K562 (cell line): ENCODE measurements at regions not wholly inside any gene's neighbourhood (a gene's known extent, or its start where the extent isn't known, plus 50 kb on each side); places are given as distances from the start of the nearest gene placed in this dataset.

ENCODE experiments used
- ATAC-seq: fragments of 200-7000 bp; cut with Tn5 transposase; 3 replicates; pipeline ENCODE4 v1.9.1; 2020; ENCODE audit warnings: moderate library complexity
- BruUV-seq: library from RNA; stranded (reverse); fragments of 400-500 nt; replicated peaks from 2 replicates; lab custom pipeline; 2021; lab: Mats Ljungman, UMichigan
- CTCF ChIA-PET: fragments of 300-600 bp; formaldehyde crosslinking; extraction: SDS; loops from one replicate; lab custom pipeline; 2021; ENCODE audit warnings: low intra/inter-chr PET ratio; lab: Yijun Ruan, JAX
- POLR2A ChIA-PET: fragments of 300-600, 350-650 bp; sonication (Branson Sonifier 250); formaldehyde crosslinking; extraction: SDS; loops from one replicate; lab custom pipeline; 2021; ENCODE audit warnings: antibody characterized with exemption, inconsistent platforms; lab: Yijun Ruan, JAX
- DNase-seq, 4 experiments: peaks; one replicate each; pipeline versions ENCODE4 v3.0.0 to v3.0.0-alpha.2; 2011 to 2018; ENCODE audit warnings: low spot score in 3 of 4, mixed read lengths in 3 of 4; ENCODE audit errors: extremely low read depth in 1 of 4
- FAIRE-seq: peaks from 2 replicates; lab custom pipeline; 2011; peaks lifted over from hg19 to GRCh38; lab: Jason Lieb, UNC
- H2AFZ ChIP-seq: 2 replicates; pipeline ENCODE4 v1.6.0; 2011; ENCODE audit warnings: low read depth, low read length, control low read depth, inconsistent platforms
- H3K27ac ChIP-seq: fragments of 200-600 bp; 3 replicates; pipeline ENCODE4 v1.8.0; 2011; ENCODE audit warnings: low read depth, mild to moderate bottlenecking, control low read depth, inconsistent platforms, low read length, moderate library complexity, mixed read lengths; ENCODE audit errors: extremely low read depth
- H3K27me3 ChIP-seq, 2 experiments: fragments of 300-600 bp in 1 of 2; 2 replicates in 1 of 2; 3 replicates in 1 of 2; pipeline versions ENCODE4 v1.6.0 to v1.8.0; 2011; ENCODE audit warnings: inconsistent platforms in 2 of 2, low read length in 2 of 2, mild to moderate bottlenecking in 1 of 2, mixed read lengths in 1 of 2, moderate library complexity in 1 of 2; ENCODE audit not compliant: control insufficient read depth in 2 of 2, insufficient read depth in 2 of 2
- H3K36me3 ChIP-seq: fragments of 300-600 bp; 3 replicates; pipeline ENCODE4 v1.8.0; 2011; ENCODE audit warnings: mild to moderate bottlenecking, low read length, inconsistent platforms; ENCODE audit not compliant: control insufficient read depth, insufficient read depth
- H3K4me1 ChIP-seq, 2 experiments: fragments of 200-600 bp in 1 of 2; replicated peaks in 1 of 2; 2 replicates in 1 of 2; 3 replicates in 1 of 2; pipeline versions ENCODE4 v1.5.1 to v1.8.0; 2011; ENCODE audit warnings: inconsistent platforms in 2 of 2, low read length in 2 of 2, mild to moderate bottlenecking in 1 of 2, mixed read lengths in 1 of 2, moderate library complexity in 1 of 2; ENCODE audit not compliant: control insufficient read depth in 2 of 2, insufficient read depth in 2 of 2
- H3K4me2 ChIP-seq: 2 replicates; pipeline ENCODE4 v1.6.1; 2011; ENCODE audit warnings: low read length, control low read depth, inconsistent platforms, mixed read lengths; ENCODE audit not compliant: insufficient read depth
- H3K4me3 ChIP-seq: fragments of 200-600 bp; sonication (generic), shearing (Covaris generic); 2 replicates; pipeline ENCODE4 v1.5.1; 2016; ENCODE audit warnings: control low read depth, inconsistent platforms
- H3K79me2 ChIP-seq: fragments of 200-600 bp; 3 replicates; pipeline ENCODE4 v1.8.0; 2011; ENCODE audit warnings: low read length, inconsistent platforms; ENCODE audit not compliant: control insufficient read depth, insufficient read depth
- H3K9ac ChIP-seq, 2 experiments: 2 replicates each; pipeline versions ENCODE4 v1.6.0 to v1.6.1; 2011; ENCODE audit warnings: low read depth in 2 of 2, low read length in 2 of 2, control low read depth in 1 of 2, inconsistent platforms in 1 of 2, mild to moderate bottlenecking in 1 of 2, mixed read lengths in 1 of 2; ENCODE audit not compliant: insufficient read depth in 1 of 2
- H3K9me1 ChIP-seq: one replicate; pipeline ENCODE4 v1.6.0; 2011; ENCODE audit warnings: inconsistent platforms, mild to moderate bottlenecking, low read length, moderate library complexity; ENCODE audit not compliant: control insufficient read depth, insufficient read depth
- H3K9me3 ChIP-seq: replicated peaks from 2 replicates; pipeline ENCODE4 v1.5.1; 2011; ENCODE audit warnings: low read depth, low read length, inconsistent platforms; ENCODE audit not compliant: control insufficient read depth, insufficient read depth
- H4K20me1 ChIP-seq: replicated peaks from 2 replicates; pipeline ENCODE4 v1.6.1; 2011; ENCODE audit warnings: low read length, inconsistent platforms, mixed read lengths; ENCODE audit not compliant: control insufficient read depth, insufficient read depth
- CXXC5 ChIP-seq: fragments of 250-450 bp; sonication (Bioruptor Pico); IDR thresholded peaks from 2 replicates; pipeline ENCODE4 v1.8.0; 2022; ENCODE audit warnings: inconsistent platforms, mild to moderate bottlenecking, moderate library complexity
- E2F3 ChIP-seq: fragments of 250-450 bp; sonication (Bioruptor Pico); IDR thresholded peaks from 2 replicates; pipeline ENCODE4 v1.4.0; 2020; ENCODE audit warnings: mild to moderate bottlenecking
- EP300 ChIP-seq: IDR thresholded peaks from 2 replicates; pipeline ENCODE4 v1.6.1; 2012; ENCODE audit warnings: low read length, improper control_type of control experiment
- GATA2 ChIP-seq: sonication (generic); formaldehyde crosslinking; IDR thresholded peaks from 2 replicates; pipeline ENCODE4 v1.4.0; 2020; ENCODE audit warnings: mild to moderate bottlenecking, missing genetic modification reagents
- JUND ChIP-seq, 2 experiments: IDR thresholded peaks; 2 replicates in 1 of 2; 3 replicates in 1 of 2; pipeline ENCODE4 v1.6.1; 2011; ENCODE audit warnings: borderline replicate concordance in 2 of 2, low read depth in 2 of 2, low read length in 2 of 2, improper control_type of control experiment in 1 of 2, missing biosample characterization in 1 of 2, missing genetic modification characterization in 1 of 2, missing genetic modification reagents in 1 of 2
- KDM1A ChIP-seq, 2 experiments: fragments of 450-650 bp; IDR thresholded peaks; 2 replicates each; pipeline ENCODE4 v1.6.1; 2016; ENCODE audit warnings: mild to moderate bottlenecking in 2 of 2
- POLR2G ChIP-seq: fragments of 200-400 bp; formaldehyde crosslinking; IDR thresholded peaks from 2 replicates; pipeline ENCODE4 v1.6.1; 2017; ENCODE audit warnings: low read depth, mild to moderate bottlenecking, antibody characterized with exemption, low read length, moderate library complexity
- SMARCA5 ChIP-seq: fragments of 450-650 bp; IDR thresholded peaks from 2 replicates; pipeline ENCODE4 v1.6.1; 2016
- SMARCE1 ChIP-seq: fragments of 450-650 bp; IDR thresholded peaks from 2 replicates; pipeline ENCODE4 v1.7.1; 2016; ENCODE audit warnings: mild to moderate bottlenecking
- TCF7L2 ChIP-seq: fragments of 150-350 bp; IDR thresholded peaks from 2 replicates; pipeline ENCODE4 v1.6.1; 2016; ENCODE audit warnings: low read depth, mild to moderate bottlenecking, low read length, moderate library complexity
- YY1 ChIP-seq, 3 experiments: IDR thresholded peaks; 2 replicates each; pipeline ENCODE4 v1.6.1; 2011; ENCODE audit warnings: low read length in 2 of 3, mild to moderate bottlenecking in 2 of 3, moderate library complexity in 2 of 3, borderline replicate concordance in 1 of 3, control low read depth in 1 of 3, low read depth in 1 of 3; ENCODE audit not compliant: insufficient read depth in 3 of 3, insufficient replicate concordance in 2 of 3, control insufficient read depth in 1 of 3, insufficient read length in 1 of 3; ENCODE audit errors: extremely low read depth in 1 of 3
- ZNF124 ChIP-seq: sonication (generic); formaldehyde crosslinking; IDR thresholded peaks from 2 replicates; pipeline ENCODE4 v1.8.1; 2022; ENCODE audit warnings: missing genetic modification reagents
- ZZZ3 ChIP-seq: fragments of 450-650 bp; IDR thresholded peaks from 2 replicates; pipeline ENCODE4 v1.6.1; 2016; ENCODE audit warnings: antibody characterized with exemption, mild to moderate bottlenecking, moderate library complexity
- WGBS: fragments of 100-300 bp; shearing (Covaris generic); methylation state at CpG from one replicate; pipeline ENCODE4 v1.1.6; 2016; ENCODE audit warnings: low coverage, mixed read lengths; ENCODE audit not compliant: insufficient coverage; ENCODE audit errors: missing lambda C conversion rate; 5-methylcytosine and 5-hydroxymethylcytosine counted together
- in situ Hi-C: fragments of 300-500 bp; cut with MboI; formaldehyde crosslinking; loops from 4 replicates; pipeline ENCODE4 v1.15.0; 2018; ENCODE audit warnings: inconsistent platforms, mixed read lengths
- intact Hi-C: fragments of 100-400 bp; cut with micrococcal nuclease; formaldehyde crosslinking; loops from 2 replicates; pipeline ENCODE4 v1.14.2; 2022
- TF ChIP-seq, protein P1 (sequence below): sonication (generic); formaldehyde crosslinking; IDR thresholded peaks from 2 replicates; pipeline ENCODE4 v1.8.1; 2023; ENCODE audit warnings: mild to moderate bottlenecking, missing genetic modification reagents, moderate library complexity
- TF ChIP-seq, protein P2 (sequence below): fragments of 250-450 bp; sonication (Bioruptor Pico); IDR thresholded peaks from 2 replicates; pipeline ENCODE4 v1.8.0; 2021; ENCODE audit warnings: borderline replicate concordance, mild to moderate bottlenecking, moderate library complexity; ENCODE audit not compliant: poor library complexity, severe bottlenecking

DNA sequence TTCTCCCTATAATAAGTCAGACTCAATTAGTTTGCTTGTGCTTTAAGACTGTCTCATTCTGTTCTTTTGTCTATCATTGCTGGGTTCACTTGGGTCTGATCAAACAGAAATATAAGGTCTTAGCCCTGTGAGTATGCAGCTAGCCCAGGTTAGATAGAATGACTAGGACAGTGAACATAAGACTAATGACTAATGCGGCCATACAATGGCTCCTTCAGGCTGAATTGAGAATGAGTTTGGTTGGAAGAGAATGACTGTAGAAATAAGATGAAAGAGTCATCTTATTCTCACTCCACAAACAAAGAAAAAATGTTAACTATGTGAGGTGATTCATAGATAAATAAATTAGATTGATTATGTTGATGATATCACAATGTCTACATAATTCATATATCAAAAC is 50.1 kb upstream of the OBI1 start:
- no peak for DNase-seq
- ChIA-PET POLR2A (no interaction called here), CTCF (no interaction called here)
- Histone ChIP-seq H3K9ac (no peak overlapping the region), H3K4me1 (no peaks in the 10 kb centered on the region), H4K20me1 (no peaks in the 10 kb centered on the region), H3K4me2 (no peak overlapping the region), H3K36me3 (no peaks in the 10 kb centered on the region), H3K27me3 (no peaks in the 10 kb centered on the region), H3K9me3 (no peaks in the 10 kb centered on the region), H2AFZ (no peak overlapping the region), H3K79me2 (no peaks in the 10 kb centered on the region), H3K9me1 (no peaks in the 10 kb centered on the region)
- no TSS peak for BruUV-seq
- in situ Hi-C loops (no loop called here), intact Hi-C loops (loop anchor here (10.0 kb wide), 1 partner anchor 394 kb away; no protein-coding TSS in a partner anchor)
- ATAC-seq: no peak
- 0% methylated on average over 1 of the region's 1 CpG for WGBS
- no peak for FAIRE-seq
- no peak for TF ChIP-seq ZZZ3
- no peak for TF ChIP-seq SMARCE1
- no peak for TF ChIP-seq JUND (IDR thresholded peaks at IDR 0.05; ENCODE audit: borderline replicate concordance, low read depth, low read length)
- no peak for TF ChIP-seq JUND (tag; IDR thresholded peaks at IDR 0.05; ENCODE audit: borderline replicate concordance, low read depth, low read length)
- no peak for TF ChIP-seq KDM1A (IDR thresholded peaks at IDR 0.05)
- no peak for TF ChIP-seq SMARCA5
- TF ChIP-seq YY1 (IDR thresholded peaks at IDR 0.05; ENCODE audit: borderline replicate concordance in 1 of 3, control insufficient read depth in 1 of 3, extremely low read depth in 1 of 3, insufficient read depth in 3 of 3, insufficient read length in 1 of 3, insufficient replicate concordance in 2 of 3, low read depth in 1 of 3, low read length in 2 of 3): no peak
- TF ChIP-seq EP300: no peak
- no peak for TF ChIP-seq E2F3 (CRISPR knock-in tag)
- TF ChIP-seq, protein P1, sequence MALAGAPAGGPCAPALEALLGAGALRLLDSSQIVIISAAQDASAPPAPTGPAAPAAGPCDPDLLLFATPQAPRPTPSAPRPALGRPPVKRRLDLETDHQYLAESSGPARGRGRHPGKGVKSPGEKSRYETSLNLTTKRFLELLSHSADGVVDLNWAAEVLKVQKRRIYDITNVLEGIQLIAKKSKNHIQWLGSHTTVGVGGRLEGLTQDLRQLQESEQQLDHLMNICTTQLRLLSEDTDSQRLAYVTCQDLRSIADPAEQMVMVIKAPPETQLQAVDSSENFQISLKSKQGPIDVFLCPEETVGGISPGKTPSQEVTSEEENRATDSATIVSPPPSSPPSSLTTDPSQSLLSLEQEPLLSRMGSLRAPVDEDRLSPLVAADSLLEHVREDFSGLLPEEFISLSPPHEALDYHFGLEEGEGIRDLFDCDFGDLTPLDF: no peak
- no peak for TF ChIP-seq ZNF124
- no peak for TF ChIP-seq GATA2 (CRISPR knock-in tag)
- TF ChIP-seq, protein P2, sequence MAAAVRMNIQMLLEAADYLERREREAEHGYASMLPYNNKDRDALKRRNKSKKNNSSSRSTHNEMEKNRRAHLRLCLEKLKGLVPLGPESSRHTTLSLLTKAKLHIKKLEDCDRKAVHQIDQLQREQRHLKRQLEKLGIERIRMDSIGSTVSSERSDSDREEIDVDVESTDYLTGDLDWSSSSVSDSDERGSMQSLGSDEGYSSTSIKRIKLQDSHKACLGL (CRISPR knock-in tag): no peak
- no peak for TF ChIP-seq CXXC5
- TF ChIP-seq TCF7L2: no peak
- TF ChIP-seq POLR2G: no peak
- TF ChIP-seq, all 486 proteins: peak for 0
- no peak overlapping the region for H3K27ac ChIP-seq
- H3K4me3 ChIP-seq: no peak overlapping the region
